OCI-LY7 (cell line): ENCODE measurements at regions not wholly inside any gene's neighbourhood (a gene's known extent, or its start where the extent isn't known, plus 50 kb on each side); places are given as distances from the start of the nearest gene placed in this dataset.

Experiments
- EZH2phosphoT487 ChIP-seq: fragments of 200-600 bp; sonication (generic); IDR thresholded peaks from 2 replicates; pipeline ENCODE4 v1.6.1; 2018; ENCODE audit warnings: low read depth, borderline replicate concordance, mild to moderate bottlenecking, mixed run types, antibody characterized with exemption, low read length, moderate library complexity, mixed read lengths
- TF ChIP-seq, protein P1 (sequence below): fragments of 200-600 bp; sonication (generic); conservative IDR thresholded peaks from 2 replicates; pipeline ENCODE4 v1.5.1; 2014; ENCODE audit warnings: mild to moderate bottlenecking, antibody characterized with exemption, low read length, moderate library complexity, mixed read lengths

GRCh38 chr3:72154391-72155335 is 369.7 kb upstream of the PROK2 start:
- TF ChIP-seq, protein P1, sequence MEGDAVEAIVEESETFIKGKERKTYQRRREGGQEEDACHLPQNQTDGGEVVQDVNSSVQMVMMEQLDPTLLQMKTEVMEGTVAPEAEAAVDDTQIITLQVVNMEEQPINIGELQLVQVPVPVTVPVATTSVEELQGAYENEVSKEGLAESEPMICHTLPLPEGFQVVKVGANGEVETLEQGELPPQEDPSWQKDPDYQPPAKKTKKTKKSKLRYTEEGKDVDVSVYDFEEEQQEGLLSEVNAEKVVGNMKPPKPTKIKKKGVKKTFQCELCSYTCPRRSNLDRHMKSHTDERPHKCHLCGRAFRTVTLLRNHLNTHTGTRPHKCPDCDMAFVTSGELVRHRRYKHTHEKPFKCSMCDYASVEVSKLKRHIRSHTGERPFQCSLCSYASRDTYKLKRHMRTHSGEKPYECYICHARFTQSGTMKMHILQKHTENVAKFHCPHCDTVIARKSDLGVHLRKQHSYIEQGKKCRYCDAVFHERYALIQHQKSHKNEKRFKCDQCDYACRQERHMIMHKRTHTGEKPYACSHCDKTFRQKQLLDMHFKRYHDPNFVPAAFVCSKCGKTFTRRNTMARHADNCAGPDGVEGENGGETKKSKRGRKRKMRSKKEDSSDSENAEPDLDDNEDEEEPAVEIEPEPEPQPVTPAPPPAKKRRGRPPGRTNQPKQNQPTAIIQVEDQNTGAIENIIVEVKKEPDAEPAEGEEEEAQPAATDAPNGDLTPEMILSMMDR: no peak
- no peak for TF ChIP-seq EZH2phosphoT487
